ENCODE measurements at regions not wholly inside any gene's neighbourhood (a gene's known extent, or its start where the extent isn't known, plus 50 kb on each side); places are given as distances from the start of the nearest gene placed in this dataset.
"Not testable (repeated sequence)": the region's sequence is repeated elsewhere in the genome, so short reads cannot be mapped to it uniquely, and the experiment has no call there.

DNA sequence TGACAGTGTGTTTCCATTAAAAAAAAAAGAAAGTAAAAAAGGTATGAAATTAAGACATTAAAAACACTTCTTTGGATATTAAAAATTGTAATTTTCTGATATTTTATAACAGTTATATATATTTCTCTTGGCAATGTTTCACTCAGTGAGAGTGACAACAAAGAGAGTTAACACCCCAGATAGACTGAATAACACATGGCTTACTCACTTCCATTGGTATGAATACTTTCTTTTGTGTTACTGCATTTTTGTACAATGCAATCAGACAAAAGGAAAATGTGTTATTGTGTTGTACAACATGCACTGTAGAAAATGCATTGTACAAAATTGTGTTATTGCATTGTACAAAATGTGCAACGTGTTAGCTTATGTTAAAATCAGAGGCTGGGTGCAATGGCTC, 676.6 kb upstream of the AMELY start:
- DNase-seq (ENCODE audit: low spot score), result not testable (repeated sequence)

DNA sequence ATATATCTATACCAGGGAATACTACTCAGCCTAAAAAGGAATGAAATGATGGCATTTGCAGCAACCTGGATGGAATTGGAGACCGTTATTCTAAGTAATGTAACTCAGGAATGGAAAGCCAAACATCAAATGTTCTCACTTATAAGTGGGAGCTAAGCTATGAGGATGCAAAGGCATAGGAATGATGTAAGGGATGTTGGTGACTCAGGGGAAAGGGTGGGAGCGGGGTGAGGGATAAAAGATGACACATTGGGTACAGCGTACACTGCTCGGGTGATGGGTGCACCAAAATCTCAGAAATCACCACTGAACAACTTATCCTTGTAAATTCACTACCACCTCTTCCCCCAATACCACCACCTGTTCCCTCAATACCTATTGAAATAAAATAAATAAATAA, 651.0 kb upstream of the AMELY start:
- no peak for DNase-seq (ENCODE audit: low spot score)

DNA sequence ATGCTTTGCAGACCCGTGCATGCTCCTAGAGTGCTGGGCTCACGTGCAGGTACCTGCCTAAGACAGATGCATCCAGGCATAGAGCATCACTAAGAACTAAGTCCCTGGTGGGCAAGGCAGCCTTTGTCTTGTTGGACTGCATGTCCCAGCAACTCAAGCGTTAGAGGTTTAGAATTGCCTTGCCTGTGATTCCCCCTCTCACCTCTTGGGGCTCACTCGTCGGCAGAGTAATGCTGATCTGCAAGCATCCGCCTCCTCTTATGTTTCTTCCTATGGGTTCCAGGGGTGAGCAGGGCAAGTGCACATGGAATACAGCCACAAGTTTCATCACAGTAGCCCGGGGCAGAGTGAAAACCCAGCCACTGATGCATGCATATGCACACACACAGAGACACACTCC, 646.1 kb upstream of the AMELY start:
- no peak for DNase-seq (ENCODE audit: low spot score)

DNA sequence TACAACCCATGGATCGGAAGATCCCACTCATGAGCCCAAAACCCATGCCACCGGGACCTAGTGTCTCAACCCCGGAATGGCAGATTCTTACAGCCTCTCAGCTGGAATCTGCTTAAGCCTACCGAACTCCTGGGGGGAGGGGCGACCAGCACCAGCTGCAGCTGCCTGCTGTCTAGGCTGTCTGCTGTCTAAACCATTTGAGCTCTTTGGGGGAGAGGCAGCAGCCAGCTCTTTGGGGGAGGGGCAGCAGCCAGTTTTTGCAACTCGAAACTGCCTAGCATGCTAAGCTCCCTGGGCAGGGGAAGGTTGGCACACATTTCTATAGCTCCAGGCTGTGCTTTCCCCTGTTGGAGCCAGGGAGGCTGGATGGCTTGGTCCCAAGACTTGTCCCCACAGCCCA, 643.5 kb upstream of the AMELY start:
- no peak for DNase-seq (ENCODE audit: low spot score)

DNA sequence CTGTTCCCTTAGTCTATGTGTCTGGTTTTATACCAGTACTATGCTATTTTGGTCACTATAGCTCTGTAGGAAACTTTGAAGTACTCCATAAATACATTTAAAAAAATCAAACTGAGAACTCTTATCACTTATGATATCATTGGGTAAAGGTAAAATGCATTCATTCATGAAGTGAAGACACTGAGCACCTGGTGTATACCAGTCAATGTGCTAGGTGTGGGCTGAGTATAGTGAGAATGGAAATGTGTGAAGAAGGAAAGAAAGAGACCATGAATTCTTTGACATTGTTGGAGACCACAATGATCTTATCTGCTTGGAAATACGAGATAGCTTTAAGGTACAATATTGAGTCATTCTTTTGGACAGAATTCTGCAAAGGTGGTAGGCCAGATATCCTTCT, 633.5 kb upstream of the AMELY start:
- DNase-seq (ENCODE audit: low spot score), result no peak

DNA sequence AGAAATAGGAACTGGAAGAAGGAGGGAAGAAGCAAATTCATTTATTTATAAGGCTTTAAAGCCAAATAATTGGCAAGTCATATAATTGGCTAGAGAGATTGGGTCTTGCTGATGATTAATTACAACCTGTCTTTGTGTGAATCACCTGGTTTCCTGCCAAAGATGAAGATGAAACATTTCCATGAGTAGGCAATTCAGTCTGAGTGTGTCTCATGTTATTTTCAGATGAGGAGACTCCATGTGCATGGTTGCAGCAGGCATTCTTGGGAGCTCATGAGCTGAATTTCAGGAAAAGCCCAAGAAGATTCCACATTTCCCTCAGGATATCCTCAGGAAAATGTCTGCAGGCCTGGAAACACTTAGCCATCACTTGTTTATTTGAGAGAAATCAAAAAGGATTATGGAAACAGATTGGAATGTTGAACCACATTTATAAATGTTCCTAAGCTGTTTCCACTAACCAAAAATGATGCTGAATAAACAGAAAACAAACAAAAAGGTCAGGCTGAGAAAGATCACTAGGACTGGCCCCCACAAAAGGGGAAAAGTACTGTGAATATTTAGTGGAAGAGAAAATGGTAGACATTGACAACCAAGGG, 632.7 kb upstream of the AMELY start:
- no peak for DNase-seq (ENCODE audit: low spot score)

DNA sequence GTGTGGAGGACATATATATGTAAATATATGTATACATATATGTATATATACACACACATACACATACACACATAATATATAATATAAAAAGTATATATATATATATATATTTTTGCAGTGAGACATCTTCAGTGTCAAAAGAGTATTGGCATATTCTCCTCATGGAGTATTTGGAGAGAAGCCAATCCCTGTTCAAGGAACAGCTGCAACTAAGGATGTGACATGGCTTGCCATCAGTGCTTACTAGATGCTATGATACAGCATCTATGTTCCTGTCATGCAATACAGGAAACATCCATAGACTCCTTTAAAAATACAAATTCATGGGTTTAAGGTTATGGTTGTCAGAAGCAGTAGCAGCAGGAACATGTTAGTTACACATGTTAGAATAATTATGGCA, 632.0 kb upstream of the AMELY start:
- no peak for DNase-seq (ENCODE audit: low spot score)

DNA sequence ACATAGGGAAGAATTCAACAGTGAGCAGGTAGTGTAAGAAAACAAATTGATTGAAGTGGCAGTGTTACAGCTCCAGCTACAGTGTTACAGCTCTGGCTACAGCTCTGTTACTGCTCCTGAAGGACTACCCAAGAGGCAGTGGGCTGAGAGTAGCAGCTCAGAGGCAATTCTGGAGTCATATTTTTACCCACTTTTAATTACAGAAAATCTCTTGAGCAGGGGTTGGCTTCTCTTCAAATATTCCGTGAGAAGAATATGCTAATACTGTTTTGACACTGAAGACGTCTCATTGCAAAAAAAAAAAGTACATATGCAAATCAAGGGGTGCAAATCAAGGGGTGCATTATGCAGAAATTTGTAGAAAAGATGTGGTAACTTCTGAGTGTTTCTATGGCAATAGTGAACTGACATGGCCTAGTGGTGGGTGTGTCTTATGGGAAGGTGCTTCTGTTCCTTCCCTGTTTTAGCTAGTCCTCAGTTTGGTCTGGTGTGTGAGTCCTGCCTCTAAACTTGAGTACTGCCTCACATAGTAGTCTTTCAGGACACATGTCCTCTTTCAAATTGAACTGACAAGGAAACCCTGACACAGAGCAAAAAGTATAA, 630.8 kb upstream of the AMELY start:
- DNase-seq (ENCODE audit: low spot score), result no peak

DNA sequence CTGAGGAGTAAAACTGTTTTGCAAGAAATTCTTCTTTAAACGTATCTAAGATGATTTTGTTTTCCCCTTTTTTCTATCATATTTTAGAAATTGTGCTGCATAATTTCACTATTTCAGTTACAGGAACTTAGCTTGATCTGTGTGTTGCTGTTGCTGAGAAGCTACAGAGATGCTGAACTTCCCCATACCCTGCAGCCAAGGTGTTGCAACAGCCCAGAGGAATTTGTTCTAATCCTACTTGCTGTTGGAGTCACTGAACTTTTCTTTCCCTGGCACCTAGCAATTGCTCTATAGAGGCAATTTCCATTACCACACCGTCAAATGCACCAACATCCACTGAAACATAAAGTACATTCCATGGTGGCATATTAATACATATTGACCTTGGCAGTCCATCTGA, 617.8 kb upstream of the AMELY start:
- DNase-seq (ENCODE audit: low spot score), result peak; percentile 5

DNA sequence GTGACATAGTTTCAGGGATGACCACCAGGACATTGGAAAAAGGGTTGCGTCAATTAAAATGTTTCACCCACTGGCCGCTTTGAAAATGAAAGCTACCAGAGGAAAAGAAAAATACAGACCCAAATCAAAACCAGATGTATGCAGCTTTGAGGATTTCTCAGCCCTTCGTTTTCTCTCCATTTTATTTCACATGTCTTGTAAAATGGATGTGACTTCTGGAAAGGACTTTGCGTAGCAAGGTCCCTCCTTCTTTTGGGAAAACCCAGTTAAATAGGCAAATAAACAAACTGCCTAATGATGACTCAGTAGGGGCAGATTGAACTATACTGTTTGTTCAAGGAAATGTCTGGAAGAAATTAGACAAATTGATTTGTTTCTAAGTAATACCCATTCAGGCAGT, 616.0 kb upstream of the AMELY start:
- DNase-seq (ENCODE audit: low spot score), result peak; percentile 10

DNA sequence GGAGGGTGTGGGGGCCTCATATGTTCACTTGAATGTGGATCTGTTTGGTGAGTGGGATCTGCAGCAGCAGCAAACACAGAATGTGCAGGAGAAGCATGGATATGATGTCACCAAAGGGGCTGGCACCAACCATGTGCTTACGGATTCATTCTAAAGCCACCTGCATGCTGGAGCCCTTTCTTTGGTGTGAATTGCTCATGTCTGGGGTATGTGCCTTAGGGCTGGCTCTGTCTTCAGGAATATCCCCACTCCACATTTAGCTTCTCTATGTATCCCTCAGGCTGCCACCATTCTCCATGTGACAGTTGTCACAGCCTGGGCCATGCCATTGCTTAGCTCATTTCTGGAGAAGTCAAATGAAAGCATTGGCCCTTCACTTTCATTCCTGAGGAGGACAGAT, 606.8 kb upstream of the AMELY start:
- no peak for DNase-seq (ENCODE audit: low spot score)

DNA sequence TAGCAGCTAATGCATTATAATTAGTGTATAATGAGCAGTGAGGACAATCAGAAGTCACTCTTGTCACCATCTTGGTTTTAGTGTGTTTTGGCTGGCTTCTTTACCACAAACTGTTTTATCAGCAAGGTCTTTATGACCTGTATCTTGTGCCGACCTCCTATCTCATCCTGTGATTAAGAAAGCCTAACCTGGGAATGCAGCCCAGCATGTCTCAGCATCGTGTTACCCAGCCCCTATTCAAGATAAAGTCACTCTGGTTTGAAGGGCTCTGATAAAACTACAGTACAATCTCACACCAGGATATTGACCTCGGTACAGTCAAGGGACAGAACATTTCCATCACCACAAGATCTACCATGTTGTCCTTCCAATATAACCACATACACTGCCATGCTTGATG, 604.7 kb upstream of the AMELY start:
- no peak for DNase-seq (ENCODE audit: low spot score)

DNA sequence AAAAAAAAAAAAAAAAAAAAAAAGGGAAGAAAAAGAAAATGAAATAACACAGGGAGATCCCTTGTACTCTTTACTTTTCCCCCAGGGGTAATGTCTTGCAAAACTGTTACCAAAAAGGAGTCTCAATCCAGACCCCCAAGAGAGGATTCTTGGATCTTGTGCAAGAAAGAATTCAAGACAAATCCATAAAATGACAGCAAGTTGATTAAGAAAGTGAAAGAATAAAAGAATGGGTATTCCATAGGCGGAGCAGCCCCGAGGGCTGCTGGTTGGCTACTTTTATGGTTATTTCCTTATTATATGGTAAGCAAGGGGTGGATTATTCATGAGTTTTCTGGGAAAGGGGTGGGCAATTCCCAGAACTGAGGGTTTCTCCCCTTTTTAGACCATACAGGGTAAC, 604.3 kb upstream of the AMELY start:
- DNase-seq (ENCODE audit: low spot score), result no peak

DNA sequence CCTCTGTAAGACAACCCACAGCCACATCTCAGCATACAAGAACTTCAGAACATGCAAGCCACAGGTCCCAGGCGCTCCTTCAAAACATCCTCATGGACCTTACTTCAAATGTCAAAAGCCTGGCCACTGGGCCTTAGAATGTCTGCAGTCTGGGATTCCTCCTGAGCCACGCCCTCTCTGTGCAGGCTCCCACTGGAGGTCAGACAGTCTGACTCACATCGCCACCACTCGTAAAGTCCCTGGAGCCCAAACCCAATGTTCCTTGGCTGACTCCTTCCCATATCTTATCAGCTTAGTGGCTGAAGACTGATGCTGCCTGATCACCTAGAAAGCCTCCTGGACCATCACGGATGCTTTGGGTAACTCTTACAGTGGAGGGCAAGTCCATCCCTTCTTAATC, 591.3 kb upstream of the AMELY start:
- DNase-seq (ENCODE audit: low spot score), result no peak

DNA sequence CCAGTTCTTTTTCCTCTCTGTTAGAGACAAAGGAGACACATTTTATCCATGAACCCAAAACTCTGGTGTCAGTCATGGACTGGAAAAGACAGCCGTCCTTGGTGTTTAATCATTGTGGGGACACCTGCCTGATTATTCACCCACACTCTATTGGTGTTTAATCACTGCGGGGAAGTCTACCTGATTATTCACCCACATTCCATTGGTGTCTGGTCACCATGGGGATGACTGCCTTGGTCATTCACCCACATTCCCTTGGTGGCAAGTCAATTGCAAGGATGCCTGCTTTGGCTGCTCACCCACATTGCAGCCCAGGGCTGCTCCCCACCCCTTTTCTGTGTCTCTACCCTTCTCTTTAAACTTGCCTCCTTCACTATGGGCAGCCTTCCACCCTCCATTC, 589.7 kb upstream of the AMELY start:
- no peak for DNase-seq (ENCODE audit: low spot score)

DNA sequence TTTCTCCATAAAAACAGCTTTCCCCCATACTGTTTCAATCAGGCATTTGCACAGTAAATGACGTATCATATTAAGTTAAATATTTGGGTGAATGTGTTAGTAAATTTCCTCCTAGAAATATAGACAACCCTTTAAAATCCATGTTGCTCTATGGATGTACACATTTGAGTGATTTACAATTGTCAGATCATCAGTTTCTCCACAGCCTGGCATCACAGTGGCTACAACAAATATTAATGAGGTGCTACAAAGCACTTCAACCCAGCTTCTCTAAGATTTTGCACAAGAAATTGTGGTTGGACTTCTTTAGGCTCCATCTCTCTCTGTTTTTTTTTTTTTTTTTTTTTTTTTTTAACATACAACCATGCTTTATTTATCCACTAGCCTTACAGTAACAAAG, 584.4 kb upstream of the AMELY start:
- no peak for DNase-seq (ENCODE audit: low spot score)

DNA sequence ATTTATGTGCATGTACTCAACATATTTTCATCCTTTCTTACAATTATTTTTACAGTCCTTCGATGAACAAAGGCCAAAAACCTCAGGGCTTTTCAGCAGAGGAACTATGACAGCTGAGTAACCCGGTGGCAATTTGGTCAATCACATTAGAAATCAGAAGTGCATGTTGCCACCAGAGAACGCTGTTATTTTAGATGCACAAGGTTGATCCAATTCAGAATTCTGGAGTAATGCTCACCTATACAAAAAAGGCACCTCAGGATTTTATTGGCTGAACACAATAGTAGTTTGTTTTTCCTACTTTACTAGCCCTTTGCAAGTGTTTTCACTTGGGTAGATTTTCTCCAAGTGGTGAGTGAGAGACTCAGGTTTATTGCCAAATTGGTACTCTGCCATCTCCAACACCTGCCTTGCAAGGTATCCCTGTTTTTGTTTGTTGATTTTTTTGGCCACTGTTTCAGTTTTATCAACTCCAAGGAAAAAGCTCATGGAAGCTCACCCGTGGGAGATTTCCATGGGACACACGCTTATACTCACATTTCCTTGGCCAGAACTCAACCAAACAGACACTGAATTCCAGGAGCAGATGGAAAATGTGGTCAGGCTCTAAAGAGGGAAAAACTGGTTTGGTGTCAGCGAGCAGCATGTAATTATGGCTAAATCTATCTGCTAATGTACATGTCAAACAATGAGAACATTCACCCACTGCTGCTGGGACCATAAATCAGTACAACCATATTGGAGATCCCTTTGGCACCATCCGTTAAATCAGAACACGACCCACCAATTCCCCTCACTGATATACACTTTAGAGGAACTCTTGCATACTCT, 573.1 kb upstream of the AMELY start:
- DNase-seq (ENCODE audit: low spot score), result not testable (repeated sequence)

DNA sequence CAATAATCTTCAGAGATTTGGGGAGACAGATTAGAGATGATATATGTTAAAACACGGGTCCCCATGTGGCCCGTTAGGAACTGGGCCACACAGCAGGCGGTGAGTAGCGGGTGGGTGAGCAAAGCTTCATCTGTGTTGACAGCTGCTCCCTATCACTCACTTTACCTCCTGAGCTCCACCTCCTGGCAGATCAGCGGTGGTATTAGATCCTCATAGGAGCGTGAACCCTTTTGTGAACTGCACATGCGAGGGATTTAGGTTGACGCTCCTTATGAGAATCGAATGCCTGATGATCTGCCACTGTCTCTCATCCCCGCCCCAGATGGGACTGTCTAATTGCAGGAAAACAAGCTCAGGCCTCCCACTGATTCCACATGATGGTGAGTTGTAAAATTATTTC, 560.4 kb upstream of the AMELY start:
- no peak for DNase-seq (ENCODE audit: low spot score)

DNA sequence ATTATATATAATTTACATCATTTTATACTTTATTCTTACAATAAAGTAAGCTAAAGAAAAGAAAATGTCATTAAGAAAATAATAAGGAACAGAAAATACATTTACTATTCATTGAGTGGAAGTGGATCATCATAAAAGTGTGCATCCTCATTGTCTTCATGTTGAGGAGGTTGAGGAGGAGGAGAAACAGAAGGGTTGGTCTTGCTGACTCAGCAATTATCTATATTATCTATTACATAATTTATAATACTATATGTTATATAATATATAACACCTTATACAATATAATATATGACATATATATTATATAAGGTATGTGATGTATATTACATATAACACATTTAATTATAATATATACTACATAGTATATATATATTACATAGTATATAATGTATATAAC, 558.5 kb upstream of the AMELY start:
- DNase-seq (ENCODE audit: low spot score), result no peak

DNA sequence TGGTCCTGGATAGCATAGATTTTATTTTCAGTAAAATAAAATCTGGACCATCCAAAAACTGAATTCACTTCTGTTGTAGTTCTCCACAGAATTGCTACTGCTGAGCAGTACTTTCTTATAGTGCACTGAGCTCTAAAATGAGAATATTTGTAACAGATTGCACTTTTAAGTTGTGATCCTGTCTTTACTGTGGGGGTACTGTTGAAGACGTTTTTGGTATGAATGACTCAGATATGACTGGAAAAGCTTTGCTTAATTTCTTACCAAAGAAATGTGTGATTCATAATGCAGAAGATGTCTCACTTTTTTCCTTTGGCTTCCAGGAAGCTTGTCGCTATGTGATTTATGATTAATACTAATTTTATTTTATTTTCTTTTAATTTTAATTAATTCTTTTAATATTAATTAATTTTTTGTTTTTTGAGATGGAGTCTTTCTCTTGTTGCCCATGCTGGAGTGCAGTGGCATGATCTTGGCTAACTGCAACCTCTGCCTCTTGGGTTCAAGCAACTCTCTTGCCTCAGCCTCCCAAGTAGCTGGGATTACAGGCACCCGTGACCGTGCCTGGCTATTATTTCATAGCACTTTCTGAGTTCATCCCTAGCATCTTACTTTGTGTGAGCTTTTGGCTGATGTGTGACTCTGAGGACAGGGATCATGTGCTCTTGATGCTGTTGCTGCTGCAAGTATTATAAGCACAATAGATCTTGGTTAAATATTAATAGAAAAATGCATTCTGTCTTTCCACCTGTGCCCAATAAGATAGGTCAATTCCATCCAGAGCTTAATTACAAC, 557.6 kb upstream of the AMELY start:
- DNase-seq (ENCODE audit: low spot score), result peak; percentile 20

DNA sequence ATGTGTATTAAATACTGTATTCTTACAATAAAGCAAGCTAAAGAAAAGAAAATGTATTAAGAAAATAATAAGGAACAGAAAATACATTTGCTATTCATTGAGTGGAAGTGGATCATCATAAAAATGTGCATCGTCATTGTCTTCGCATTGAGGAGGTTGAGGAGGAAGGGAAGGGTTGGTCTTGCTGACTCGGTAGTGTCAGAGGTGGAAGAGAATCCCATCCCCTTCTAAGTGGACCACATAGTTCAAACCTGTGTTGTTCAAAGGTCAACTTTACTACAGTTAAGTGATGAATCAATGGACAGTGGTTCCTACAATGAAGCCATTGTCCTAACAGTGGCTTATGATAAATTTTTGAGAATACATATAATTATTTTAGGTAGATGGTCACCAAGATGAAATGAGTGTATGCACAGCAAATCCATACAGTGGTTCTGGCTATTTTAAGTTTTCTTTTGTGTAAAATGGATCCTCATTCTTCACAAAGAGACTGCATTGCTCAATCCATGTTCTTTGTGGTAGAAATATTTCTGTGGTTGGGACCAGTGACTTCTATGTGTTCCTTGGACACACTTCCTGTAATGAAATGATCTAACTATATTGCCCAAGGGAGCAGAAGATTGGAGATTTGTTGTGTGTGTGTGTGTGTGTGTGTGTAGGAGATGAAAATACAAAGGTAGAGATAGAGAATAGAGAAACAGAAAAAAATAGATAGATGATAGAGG, 556.4 kb upstream of the AMELY start:
- DNase-seq (ENCODE audit: low spot score), result no peak

DNA sequence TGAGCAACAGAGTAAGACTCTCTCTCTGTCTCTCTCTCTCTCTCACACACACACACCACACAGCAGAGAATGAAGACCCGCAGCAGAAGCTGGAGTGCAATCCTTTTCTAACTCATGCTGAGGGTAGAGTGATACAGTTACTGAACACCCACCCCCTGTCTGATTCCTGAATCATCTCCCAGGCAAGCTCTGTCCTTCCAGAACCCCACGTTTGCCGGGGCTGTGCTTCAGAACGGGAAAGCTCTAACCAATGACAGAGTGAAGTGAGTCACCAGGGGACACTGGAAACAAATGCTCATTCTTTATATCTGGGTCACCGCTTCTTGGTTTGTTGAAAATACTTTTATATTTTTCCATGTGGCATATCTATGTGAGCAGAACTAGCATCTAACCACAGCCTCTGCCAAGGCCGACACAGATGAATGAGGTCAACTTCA, 553.7 kb upstream of the AMELY start:
- peak; percentile 14 for DNase-seq (ENCODE audit: low spot score)

Measured in umbilical cord (tissue), 1 donor.